ENCODE measurements at regions not wholly inside any gene's neighbourhood (a gene's known extent, or its start where the extent isn't known, plus 50 kb on each side); places are given as distances from the start of the nearest gene placed in this dataset.
"Not testable (repeated sequence)": the region's sequence is repeated elsewhere in the genome, so short reads cannot be mapped to it uniquely, and the experiment has no call there.

DNA sequence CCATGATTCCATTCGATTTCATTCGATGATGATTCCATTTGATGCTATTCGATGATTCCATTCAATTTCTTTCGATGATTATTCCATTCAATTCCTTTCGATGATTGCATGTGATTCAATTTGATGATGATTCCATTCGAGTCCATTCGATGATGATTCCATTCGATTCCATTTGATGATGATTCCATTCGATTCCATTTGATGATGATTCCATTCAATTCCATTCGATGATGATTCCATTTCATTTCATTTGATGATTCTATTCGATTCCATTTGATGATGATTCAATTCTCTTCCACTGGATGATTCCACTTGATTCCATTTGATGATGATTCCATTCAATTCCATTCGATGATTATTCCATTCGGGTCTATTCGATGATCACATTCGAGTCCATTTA, 1094.1 kb downstream of the RPIA start:
- TF ChIP-seq, protein P1, sequence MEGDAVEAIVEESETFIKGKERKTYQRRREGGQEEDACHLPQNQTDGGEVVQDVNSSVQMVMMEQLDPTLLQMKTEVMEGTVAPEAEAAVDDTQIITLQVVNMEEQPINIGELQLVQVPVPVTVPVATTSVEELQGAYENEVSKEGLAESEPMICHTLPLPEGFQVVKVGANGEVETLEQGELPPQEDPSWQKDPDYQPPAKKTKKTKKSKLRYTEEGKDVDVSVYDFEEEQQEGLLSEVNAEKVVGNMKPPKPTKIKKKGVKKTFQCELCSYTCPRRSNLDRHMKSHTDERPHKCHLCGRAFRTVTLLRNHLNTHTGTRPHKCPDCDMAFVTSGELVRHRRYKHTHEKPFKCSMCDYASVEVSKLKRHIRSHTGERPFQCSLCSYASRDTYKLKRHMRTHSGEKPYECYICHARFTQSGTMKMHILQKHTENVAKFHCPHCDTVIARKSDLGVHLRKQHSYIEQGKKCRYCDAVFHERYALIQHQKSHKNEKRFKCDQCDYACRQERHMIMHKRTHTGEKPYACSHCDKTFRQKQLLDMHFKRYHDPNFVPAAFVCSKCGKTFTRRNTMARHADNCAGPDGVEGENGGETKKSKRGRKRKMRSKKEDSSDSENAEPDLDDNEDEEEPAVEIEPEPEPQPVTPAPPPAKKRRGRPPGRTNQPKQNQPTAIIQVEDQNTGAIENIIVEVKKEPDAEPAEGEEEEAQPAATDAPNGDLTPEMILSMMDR (IDR thresholded peaks at IDR 0.05; ENCODE audit: low read length), result not testable (repeated sequence)
- not testable (repeated sequence) for TF ChIP-seq EZH2 (IDR thresholded peaks at IDR 0.05; ENCODE audit: borderline replicate concordance, low read length)
